ENCODE measurements at regions not wholly inside any gene's neighbourhood (a gene's known extent, or its start where the extent isn't known, plus 50 kb on each side); places are given as distances from the start of the nearest gene placed in this dataset.

DNA sequence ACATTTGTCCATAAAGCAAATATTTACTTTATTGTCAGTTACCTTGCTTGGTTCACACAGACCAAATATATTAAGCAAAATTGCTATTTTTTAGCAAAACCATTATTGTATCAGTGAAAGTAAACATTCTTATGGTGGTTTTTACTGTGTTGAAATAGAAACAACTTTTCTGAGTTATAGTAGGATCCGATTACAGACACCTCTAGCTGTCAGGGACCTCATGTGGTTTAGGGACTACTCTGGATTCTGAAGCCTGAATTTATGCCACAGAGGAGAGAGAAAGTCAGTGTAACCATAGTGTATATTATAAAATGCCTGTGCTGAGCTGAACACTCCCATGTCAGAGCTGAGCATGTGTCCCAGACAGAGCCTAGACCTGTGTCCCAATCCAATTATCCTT, 287.5 kb downstream of the FLRT2 start:
- Histone ChIP-seq H3K4me1 (no peaks in the 10 kb centered on the region), H3K27me3 (no peaks in the 10 kb centered on the region), H3K36me3 (no peaks in the 10 kb centered on the region), H3K4me3 (replicated peaks in 1 of 3) (no peak overlapping the region), H3K9me3 (no peaks in the 10 kb centered on the region), H3K27ac (no peak overlapping the region)
- TF ChIP-seq POLR2A (IDR thresholded peaks at IDR 0.05): no peak
- TF ChIP-seq, protein P1, sequence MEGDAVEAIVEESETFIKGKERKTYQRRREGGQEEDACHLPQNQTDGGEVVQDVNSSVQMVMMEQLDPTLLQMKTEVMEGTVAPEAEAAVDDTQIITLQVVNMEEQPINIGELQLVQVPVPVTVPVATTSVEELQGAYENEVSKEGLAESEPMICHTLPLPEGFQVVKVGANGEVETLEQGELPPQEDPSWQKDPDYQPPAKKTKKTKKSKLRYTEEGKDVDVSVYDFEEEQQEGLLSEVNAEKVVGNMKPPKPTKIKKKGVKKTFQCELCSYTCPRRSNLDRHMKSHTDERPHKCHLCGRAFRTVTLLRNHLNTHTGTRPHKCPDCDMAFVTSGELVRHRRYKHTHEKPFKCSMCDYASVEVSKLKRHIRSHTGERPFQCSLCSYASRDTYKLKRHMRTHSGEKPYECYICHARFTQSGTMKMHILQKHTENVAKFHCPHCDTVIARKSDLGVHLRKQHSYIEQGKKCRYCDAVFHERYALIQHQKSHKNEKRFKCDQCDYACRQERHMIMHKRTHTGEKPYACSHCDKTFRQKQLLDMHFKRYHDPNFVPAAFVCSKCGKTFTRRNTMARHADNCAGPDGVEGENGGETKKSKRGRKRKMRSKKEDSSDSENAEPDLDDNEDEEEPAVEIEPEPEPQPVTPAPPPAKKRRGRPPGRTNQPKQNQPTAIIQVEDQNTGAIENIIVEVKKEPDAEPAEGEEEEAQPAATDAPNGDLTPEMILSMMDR (IDR thresholded peaks at IDR 0.05): no peak
- 87 to 92% methylated on average over 1 of the region's 1 CpG for WGBS, 2 donors
- intact Hi-C loops (cut with DNase I): no loop called here
- no peak for DNase-seq

DNA sequence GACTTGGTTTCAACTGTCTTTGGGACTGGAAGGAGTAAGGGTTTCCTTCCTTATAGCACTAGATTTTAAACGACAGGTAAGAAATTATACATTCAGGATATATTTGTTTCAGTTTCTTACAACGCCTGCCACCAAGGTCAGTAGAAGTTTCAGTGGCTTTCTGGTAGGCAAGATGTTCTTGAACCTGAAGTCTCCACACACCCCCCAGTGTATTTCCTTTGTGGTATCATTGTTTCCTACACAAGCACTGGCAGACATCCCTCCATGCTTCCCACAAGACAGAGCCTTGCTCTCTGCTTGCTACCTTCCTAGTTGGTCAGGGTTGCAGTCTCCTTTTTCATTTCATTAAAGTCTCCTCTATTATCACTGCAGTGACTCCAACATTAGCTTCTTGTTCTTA, 283.1 kb downstream of the FLRT2 start:
- no peak for DNase-seq
- no peaks in the 10 kb centered on the region for H3K4me1 ChIP-seq
- 79 to 82% methylated on average over 2 of the region's 2 CpGs for WGBS, 2 donors
- no peak overlapping the region for H3K4me3 ChIP-seq (replicated peaks in 1 of 3)
- TF ChIP-seq, protein P1 (IDR thresholded peaks at IDR 0.05): no peak
- TF ChIP-seq POLR2A (IDR thresholded peaks at IDR 0.05): no peak
- H3K9me3 ChIP-seq: no peaks in the 10 kb centered on the region
- H3K27ac ChIP-seq: no peak overlapping the region
- intact Hi-C loops (cut with DNase I): no loop called here
- H3K27me3 ChIP-seq: no peaks in the 10 kb centered on the region
- H3K36me3 ChIP-seq: no peaks in the 10 kb centered on the region

DNA sequence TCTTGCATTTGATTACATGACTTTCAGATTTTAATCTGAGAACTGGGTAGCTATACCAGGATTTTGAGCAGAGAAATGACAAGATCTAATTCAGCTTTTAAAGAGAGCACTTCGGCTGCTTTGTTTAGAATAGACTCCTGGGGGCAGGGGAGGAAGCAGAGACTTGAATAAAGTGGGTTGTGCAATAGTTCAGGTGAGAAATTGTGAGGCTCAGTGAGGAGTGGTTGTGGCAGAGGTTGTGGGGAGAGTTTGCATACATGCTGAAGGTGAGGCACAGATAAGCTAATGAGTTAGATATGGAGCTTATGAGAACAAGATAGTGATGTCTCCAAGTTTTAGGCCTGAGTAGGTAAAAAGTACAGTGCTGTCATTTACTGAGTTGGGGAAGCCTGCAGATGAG, 281.4 kb downstream of the FLRT2 start:
- WGBS, 2 donors: 30 to 41% methylated on average over 1 of the region's 1 CpG
- Histone ChIP-seq H3K27ac (no peak overlapping the region), H3K36me3 (no peaks in the 10 kb centered on the region), H3K27me3 (no peaks in the 10 kb centered on the region), H3K4me3 (replicated peaks in 1 of 3) (no peak overlapping the region), H3K9me3 (no peaks in the 10 kb centered on the region), H3K4me1 (no peaks in the 10 kb centered on the region)
- intact Hi-C loops (cut with DNase I): no loop called here
- TF ChIP-seq POLR2A (IDR thresholded peaks at IDR 0.05): no peak
- TF ChIP-seq, protein P1 (IDR thresholded peaks at IDR 0.05): no peak
- DNase-seq: no peak

DNA sequence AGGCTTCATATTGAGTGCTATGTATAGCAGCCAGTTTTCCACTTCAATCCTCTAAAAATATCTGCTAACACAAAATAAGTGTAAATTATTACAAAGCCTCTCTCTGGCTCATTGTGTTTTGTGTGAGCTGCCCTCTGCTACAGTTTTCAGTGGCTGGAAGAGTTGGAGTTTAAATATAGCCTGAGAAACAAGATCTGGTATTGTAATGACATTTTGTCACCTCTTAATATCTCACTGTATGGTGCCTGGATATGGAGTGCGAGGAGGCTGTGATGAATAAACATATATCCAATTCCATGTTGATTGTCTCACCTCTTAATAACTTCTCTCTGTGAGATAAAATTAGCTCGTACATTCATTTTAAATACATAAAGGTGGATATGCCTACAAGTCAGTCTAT, 269.7 kb downstream of the FLRT2 start:
- no peak overlapping the region for H3K27ac ChIP-seq
- H3K4me1 ChIP-seq: no peaks in the 10 kb centered on the region
- H3K27me3 ChIP-seq: no peaks in the 10 kb centered on the region
- no peak for DNase-seq
- 90 to 92% methylated on average over 2 of the region's 2 CpGs for WGBS, 2 donors
- no peaks in the 10 kb centered on the region for H3K36me3 ChIP-seq
- no peak overlapping the region for H3K4me3 ChIP-seq (replicated peaks in 1 of 3)
- no peaks in the 10 kb centered on the region for H3K9me3 ChIP-seq
- no peak for TF ChIP-seq POLR2A (IDR thresholded peaks at IDR 0.05)
- TF ChIP-seq, protein P1 (IDR thresholded peaks at IDR 0.05): no peak
- intact Hi-C loops (cut with DNase I): no loop called here

DNA sequence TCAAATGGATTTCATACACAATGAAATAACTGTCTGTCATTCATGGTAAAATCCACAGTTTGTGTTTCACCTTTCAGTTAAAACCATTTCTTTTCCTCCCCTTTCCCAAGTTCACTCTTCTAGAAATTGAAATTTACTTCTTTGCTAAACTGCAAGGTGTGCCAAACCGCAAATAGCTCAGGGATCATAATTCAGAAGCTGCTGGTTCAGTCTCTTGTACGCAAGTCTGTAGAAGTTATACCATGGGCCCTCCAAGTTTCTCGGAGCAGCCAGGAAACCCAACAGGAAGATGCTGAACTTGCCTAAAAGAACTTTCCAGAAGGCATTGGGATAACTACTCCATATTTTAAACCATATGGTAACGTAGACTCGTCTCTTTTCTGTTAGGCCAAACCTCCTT, 268.9 kb downstream of the FLRT2 start:
- TF ChIP-seq, protein P1 (IDR thresholded peaks at IDR 0.05): no peak
- TF ChIP-seq POLR2A (IDR thresholded peaks at IDR 0.05): no peak
- intact Hi-C loops (cut with DNase I): no loop called here

More for the DNA sequence above, 268.9 kb downstream of the FLRT2 start:
- H3K36me3 ChIP-seq: no peaks in the 10 kb centered on the region
- no peaks in the 10 kb centered on the region for H3K4me1 ChIP-seq
- H3K9me3 ChIP-seq: no peaks in the 10 kb centered on the region
- no peak overlapping the region for H3K27ac ChIP-seq
- no peaks in the 10 kb centered on the region for H3K27me3 ChIP-seq
- DNase-seq: no peak
- no peak overlapping the region for H3K4me3 ChIP-seq (replicated peaks in 1 of 3)
- WGBS, 2 donors: 80 to 89% methylated on average over 5 of the region's 5 CpGs

Data from thyroid gland (tissue), 4 donors.